SK-N-MC (cell line): ENCODE measurements at regions not wholly inside any gene's neighbourhood (a gene's known extent, or its start where the extent isn't known, plus 50 kb on each side); places are given as distances from the start of the nearest gene placed in this dataset.

Experiments used
- EZH2 ChIP-seq: fragments of 200-600 bp; sonication (generic); IDR thresholded peaks from one replicate; pipeline ENCODE4 v1.6.1; 2017; ENCODE audit warnings: antibody characterized with exemption
- FOXP2 ChIP-seq: optimal IDR thresholded peaks from 2 replicates; pipeline ENCODE3; 2011; ENCODE audit warnings: mild to moderate bottlenecking, moderate library complexity; ENCODE audit not compliant: insufficient read depth; ENCODE audit errors: extremely low read length, control extremely low read depth
- POLR2AphosphoS5 ChIP-seq: IDR thresholded peaks from 2 replicates; pipeline ENCODE4 v1.6.1; 2012; ENCODE audit warnings: mild to moderate bottlenecking, low read depth, low read length, borderline replicate concordance

- TF ChIP-seq POLR2AphosphoS5: no peak
- TF ChIP-seq EZH2: no peak
- no peak for TF ChIP-seq FOXP2
Measured at GRCh38 chr9:79013715-79014610, 557.8 kb upstream of the TLE4 start.
